ENCODE measurements at regions not wholly inside any gene's neighbourhood (a gene's known extent, or its start where the extent isn't known, plus 50 kb on each side); places are given as distances from the start of the nearest gene placed in this dataset.

DNA sequence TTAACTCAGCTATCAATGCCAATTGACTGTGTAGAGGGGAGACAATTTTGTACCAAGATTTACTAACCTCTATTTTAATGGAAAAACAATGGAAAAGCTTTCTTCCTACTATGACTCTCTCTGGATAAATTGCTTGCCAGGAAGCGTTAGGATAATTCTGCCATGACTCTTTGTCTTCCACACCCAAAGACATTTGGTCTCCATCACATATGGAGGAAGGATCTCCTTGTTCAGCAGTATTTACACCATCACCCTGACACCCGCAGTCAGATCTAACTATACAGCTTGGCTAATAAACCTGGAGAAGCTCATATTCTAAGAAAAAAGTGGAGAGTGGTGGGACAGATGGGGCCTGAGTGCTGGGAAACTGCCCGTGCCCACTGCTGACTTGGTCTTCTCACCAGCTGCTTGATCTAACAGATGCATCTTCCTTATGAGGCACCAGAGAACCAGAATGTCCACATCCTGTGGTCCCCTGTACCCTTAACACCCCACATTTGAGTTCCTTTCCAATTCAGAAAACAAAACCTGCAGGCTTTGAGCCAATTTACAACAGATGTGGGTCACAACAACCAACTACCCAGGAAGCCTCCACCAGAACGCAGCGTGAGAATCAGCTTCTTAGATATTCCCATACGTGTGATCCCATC is 154.0 kb downstream of the DAD1 start:
- in situ Hi-C loops (cut with MboI; ENCODE audit: low sequenced_read_pairs in 4 of 4): no loop called here
- Histone ChIP-seq H3K36me3 (no peaks in the 10 kb centered on the region), H3K4me3 (no peak overlapping the region), H3K4me1 (peaks cover 10 to 17% of the 10 kb centered on the region in 2 donors), H3K27me3 (no peaks in the 10 kb centered on the region), H3K9me3 (no peaks in the 10 kb centered on the region), H3K27ac (no peak overlapping the region)
- intact Hi-C loops (cut with DNase I; ENCODE audit: low total_unique reads): no loop called here
- DNase-seq: no peak
- TF ChIP-seq POLR2A (IDR thresholded peaks at IDR 0.05) (no peak), CTCF (IDR thresholded peaks at IDR 0.05 in 4 of 5, conservative IDR thresholded peaks at IDR 0.05 in 1 of 5) (no peak)
- ATAC-seq: no peak

DNA sequence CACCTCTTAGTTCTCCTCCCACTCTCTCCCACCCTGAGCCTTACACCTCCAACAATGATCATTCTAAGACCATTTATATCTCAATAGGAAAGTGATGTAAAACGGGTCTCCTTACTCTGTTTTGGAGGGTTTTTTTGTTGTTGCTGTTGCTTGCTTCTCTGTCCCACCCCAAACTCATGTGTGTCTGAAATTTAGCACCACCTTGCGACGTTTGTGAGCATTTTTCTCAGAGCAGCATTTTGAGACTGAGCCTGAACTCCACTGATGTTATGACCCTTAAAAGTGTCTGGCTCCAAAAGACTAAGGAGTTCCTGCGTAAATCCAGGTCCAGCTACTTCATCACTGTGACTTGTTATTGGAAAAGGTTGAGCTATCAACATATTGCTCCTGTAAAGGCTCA is 155.0 kb downstream of the DAD1 start:
- Histone ChIP-seq H3K9me3 (no peaks in the 10 kb centered on the region), H3K36me3 (no peaks in the 10 kb centered on the region), H3K4me1 (peaks cover 10 to 17% of the 10 kb centered on the region in 2 donors), H3K27ac (no peak overlapping the region), H3K4me3 (no peak overlapping the region), H3K27me3 (no peaks in the 10 kb centered on the region)
- in situ Hi-C loops (cut with MboI; ENCODE audit: low sequenced_read_pairs in 4 of 4) (no loop called here), intact Hi-C loops (cut with DNase I; ENCODE audit: low total_unique reads) (no loop called here)
- TF ChIP-seq POLR2A (IDR thresholded peaks at IDR 0.05) (no peak), CTCF (IDR thresholded peaks at IDR 0.05 in 4 of 5, conservative IDR thresholded peaks at IDR 0.05 in 1 of 5) (no peak)
- ATAC-seq (no peak), DNase-seq (no peak)

DNA sequence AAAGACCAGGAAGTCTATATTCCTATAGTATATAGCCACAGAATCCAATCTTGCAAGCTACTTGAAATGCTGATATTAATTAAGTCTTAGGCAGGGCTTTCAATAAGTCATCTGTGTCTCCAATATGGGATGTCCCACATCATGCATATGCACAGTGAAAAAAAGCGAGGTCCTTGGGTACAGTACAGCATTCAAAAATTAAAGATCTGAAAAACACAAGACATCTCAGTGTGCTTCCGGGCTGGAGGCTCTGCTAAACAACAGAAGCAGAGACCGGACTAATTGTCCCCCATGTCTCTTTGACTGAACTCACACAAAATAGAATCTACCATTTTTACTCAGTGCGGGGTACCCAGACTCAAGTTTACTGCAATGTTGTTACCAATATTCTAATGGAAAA is 156.0 kb downstream of the DAD1 start:
- intact Hi-C loops (cut with DNase I; ENCODE audit: low total_unique reads) (no loop called here), in situ Hi-C loops (cut with MboI; ENCODE audit: low sequenced_read_pairs in 4 of 4) (no loop called here)
- Histone ChIP-seq H3K4me1 (peaks cover 10 to 17% of the 10 kb centered on the region in 2 donors), H3K36me3 (no peaks in the 10 kb centered on the region), H3K27ac (no peak overlapping the region), H3K27me3 (no peaks in the 10 kb centered on the region), H3K9me3 (no peaks in the 10 kb centered on the region), H3K4me3 (no peak overlapping the region)
- DNase-seq (no peak), ATAC-seq (no peak)
- no peak for TF ChIP-seq CTCF (IDR thresholded peaks at IDR 0.05 in 4 of 5, conservative IDR thresholded peaks at IDR 0.05 in 1 of 5)
- no peak for TF ChIP-seq POLR2A (IDR thresholded peaks at IDR 0.05)

- no peak for TF ChIP-seq POLR2A (IDR thresholded peaks at IDR 0.05)
- no peak for TF ChIP-seq CTCF (IDR thresholded peaks at IDR 0.05 in 4 of 5, conservative IDR thresholded peaks at IDR 0.05 in 1 of 5)
- Histone ChIP-seq H3K4me3 (no peak overlapping the region), H3K4me1 (peaks cover 10 to 17% of the 10 kb centered on the region in 2 donors), H3K27ac (no peak overlapping the region), H3K36me3 (no peaks in the 10 kb centered on the region), H3K9me3 (no peaks in the 10 kb centered on the region), H3K27me3 (no peaks in the 10 kb centered on the region)
- peak in 1 of 2 donors; percentile 16 for DNase-seq
- intact Hi-C loops (cut with DNase I; ENCODE audit: low total_unique reads) (no loop called here), in situ Hi-C loops (cut with MboI; ENCODE audit: low sequenced_read_pairs in 4 of 4) (no loop called here)
- ATAC-seq: peak; percentile 82
Measured at GRCh38 chr14:22432348-22432976, 156.6 kb downstream of the DAD1 start.
